ENCODE measurements at regions not wholly inside any gene's neighbourhood (a gene's known extent, or its start where the extent isn't known, plus 50 kb on each side); places are given as distances from the start of the nearest gene placed in this dataset.

DNA sequence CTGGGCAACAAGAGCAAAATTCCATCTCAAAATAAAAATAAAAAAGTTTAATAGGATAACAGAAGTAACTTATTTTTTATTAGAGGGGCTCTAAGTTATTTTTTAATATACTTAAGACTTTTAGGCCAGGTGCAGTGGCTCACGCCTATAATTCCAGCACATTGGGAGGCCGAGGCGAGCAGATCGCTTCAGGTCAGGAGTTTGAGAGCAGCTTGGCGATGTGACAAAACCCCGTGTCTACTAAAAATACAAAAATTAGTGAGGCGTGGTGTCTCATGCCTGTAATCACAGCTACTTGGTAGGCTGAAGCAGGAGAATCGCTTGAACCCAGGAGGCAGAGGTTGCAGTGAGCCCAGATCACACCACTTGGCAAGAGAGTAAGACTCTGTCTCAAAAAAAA lies 180.5 kb upstream of the NR5A2 start:
- no peak overlapping the region for H3K27ac ChIP-seq
- TF ChIP-seq, protein P1, sequence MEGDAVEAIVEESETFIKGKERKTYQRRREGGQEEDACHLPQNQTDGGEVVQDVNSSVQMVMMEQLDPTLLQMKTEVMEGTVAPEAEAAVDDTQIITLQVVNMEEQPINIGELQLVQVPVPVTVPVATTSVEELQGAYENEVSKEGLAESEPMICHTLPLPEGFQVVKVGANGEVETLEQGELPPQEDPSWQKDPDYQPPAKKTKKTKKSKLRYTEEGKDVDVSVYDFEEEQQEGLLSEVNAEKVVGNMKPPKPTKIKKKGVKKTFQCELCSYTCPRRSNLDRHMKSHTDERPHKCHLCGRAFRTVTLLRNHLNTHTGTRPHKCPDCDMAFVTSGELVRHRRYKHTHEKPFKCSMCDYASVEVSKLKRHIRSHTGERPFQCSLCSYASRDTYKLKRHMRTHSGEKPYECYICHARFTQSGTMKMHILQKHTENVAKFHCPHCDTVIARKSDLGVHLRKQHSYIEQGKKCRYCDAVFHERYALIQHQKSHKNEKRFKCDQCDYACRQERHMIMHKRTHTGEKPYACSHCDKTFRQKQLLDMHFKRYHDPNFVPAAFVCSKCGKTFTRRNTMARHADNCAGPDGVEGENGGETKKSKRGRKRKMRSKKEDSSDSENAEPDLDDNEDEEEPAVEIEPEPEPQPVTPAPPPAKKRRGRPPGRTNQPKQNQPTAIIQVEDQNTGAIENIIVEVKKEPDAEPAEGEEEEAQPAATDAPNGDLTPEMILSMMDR (conservative IDR thresholded peaks at IDR 0.05), result no peak

DNA sequence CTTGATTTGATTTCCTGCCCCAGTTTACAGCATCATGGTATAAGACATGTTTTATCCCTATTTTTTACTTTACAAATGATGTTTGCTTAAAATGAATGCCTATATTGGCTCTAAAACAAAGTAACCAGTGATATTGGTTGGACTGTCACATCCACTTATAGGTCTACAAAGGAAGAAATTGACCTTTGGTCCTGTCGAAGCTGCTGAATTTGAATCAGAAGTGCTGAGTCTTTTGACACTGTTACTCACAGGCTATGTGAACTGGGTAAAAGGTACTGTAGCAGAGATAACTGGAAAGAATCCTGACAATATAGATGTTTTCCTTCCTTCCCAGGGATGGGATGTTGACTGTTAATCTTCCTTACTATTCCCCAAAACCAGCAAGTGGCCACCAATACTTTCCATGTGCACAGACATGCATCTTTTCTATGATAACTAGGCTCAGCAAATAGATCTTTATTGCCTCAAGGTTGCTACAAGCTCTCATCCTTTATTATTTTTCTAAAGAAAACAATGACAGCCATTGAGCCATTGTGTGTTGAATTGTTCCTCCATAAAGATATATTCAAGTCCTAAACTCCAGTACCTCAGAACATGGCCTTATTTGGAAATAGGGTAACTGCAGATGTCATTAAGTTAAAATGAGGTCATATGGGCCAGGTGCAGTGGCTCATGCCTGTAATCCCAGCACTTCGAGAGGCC lies 175.9 kb upstream of the NR5A2 start:
- TF ChIP-seq, protein P1 (conservative IDR thresholded peaks at IDR 0.05), result no peak
- no peak overlapping the region for H3K27ac ChIP-seq

DNA sequence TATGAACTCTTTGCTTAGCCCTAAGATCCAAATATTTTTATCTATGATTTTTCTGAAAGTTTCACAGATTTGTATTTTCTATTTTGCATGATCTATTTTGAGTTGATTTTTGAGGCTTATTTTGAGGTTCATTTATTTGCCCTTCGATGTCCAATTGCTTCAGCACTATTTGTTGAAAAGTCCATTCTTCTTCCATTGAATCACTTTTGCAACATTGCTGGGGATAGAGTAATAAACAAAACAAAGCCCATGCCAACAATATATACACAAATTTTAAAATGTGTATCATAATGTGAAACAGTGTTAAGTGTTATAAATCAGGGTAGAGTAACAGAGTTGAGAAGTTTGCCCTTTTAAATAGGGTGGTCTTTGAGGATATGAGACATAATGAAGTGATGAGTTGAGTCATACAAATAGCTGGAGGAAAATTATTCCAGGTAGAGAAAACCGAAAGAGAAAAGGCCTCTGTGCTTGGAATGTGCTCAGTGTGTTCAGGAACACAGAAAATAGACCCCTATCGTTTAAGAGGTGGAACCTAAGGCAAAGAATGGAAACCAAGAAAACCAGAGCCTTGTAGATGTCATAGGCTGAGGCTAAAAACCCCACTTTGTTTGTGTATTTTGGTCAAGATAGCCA lies 172.7 kb upstream of the NR5A2 start:
- TF ChIP-seq, protein P1 (conservative IDR thresholded peaks at IDR 0.05), result no peak
- H3K27ac ChIP-seq, result no peak overlapping the region

DNA sequence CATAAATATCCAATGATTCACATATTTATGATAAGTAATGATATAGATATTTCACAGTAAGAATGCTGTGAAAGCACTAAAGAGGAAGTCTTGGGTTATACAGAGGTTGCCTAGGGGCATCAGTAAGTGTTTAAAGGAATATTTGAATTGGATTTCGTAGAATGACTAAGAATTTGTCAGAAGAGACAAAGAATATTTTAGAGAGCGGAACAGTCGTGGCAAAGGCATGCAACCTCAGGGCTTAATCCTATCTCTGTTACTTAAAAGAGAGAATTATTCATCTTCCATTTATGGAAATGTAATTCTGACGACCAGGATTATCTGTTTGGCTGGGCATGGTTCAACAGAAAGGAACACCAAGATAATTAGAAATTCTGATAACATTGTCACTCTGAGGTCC lies 171.9 kb upstream of the NR5A2 start:
- TF ChIP-seq, protein P1 (conservative IDR thresholded peaks at IDR 0.05), result no peak
- no peak overlapping the region for H3K27ac ChIP-seq

DNA sequence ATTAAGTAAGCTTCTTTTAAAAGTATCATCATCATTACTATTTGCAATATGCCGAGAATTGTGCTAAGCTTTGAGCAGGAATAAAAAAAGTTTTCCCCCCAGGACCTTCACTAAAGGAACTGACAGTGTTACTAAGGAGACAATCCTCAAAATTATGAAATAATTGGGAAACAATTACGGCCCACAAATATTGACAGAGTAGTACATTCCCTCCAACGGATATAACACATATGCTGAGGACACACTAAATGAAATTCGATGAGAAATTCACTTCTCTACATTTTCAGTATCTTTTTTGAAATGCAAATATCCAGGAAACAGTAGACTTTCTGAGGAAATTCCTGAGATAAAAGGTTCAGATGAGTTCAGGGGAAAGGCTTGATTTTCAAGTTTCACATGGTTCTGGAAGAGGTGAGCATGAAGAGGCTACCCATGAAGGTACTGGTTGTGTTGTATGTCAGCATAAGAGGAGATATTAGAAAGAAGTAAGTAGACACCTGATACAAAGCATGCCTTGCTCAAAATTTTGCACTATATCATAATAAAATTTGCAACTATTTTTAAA lies 171.2 kb upstream of the NR5A2 start:
- TF ChIP-seq, protein P1 (conservative IDR thresholded peaks at IDR 0.05), result no peak
- no peak overlapping the region for H3K27ac ChIP-seq

DNA sequence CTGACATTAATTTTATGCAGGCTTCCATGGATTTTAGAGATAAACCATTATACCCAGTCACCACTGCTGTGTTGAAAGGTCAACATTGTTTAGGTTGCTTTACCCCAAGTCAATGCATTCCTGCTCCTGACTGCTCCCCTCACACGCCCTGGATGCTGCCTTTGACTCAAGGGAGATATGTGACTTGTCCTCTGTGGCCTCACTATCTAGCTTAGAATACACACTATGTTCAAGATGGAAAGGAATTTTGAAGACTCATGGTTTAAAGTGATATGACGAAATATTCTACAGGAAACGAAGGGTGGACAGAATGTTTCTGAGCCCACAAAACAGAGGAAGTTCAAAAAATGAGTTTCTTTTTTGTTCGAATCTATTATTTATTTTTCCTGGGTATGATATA lies 170.4 kb upstream of the NR5A2 start:
- no peak overlapping the region for H3K27ac ChIP-seq
- TF ChIP-seq, protein P1 (conservative IDR thresholded peaks at IDR 0.05), result no peak

DNA sequence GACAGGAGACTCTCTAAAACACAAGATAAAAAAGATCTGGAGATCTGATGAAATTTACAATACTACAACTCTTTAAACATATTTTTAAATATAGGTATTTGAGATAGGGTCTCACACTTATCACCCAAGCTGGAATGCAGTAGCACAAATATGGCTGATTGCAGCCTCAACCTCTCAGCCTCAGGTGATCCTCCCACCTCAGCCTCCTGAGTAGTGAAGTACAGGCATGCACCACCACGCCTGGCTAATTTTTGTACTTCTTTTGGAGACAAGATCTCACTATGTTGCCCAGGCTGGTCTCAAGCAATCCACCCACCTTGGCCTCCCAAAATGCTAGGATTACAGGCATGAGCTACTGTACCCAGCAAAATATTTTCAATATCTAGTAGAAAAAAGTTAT lies 170.0 kb upstream of the NR5A2 start:
- no peak overlapping the region for H3K27ac ChIP-seq
- TF ChIP-seq, protein P1 (conservative IDR thresholded peaks at IDR 0.05), result no peak

All from VCaP (cell line).